ENCODE measurements at regions not wholly inside any gene's neighbourhood (a gene's known extent, or its start where the extent isn't known, plus 50 kb on each side); places are given as distances from the start of the nearest gene placed in this dataset.

GRCh38 chr22:22430111-22430820, 78.3 kb downstream of the ZNF280B start:
- no peak for TF ChIP-seq POLR2A (IDR thresholded peaks at IDR 0.05)
- no peak for TF ChIP-seq CTCF (IDR thresholded peaks at IDR 0.05)

Data from vagina (tissue), 2 donors.